ENCODE measurements at regions not wholly inside any gene's neighbourhood (a gene's known extent, or its start where the extent isn't known, plus 50 kb on each side); places are given as distances from the start of the nearest gene placed in this dataset.

- Histone ChIP-seq H3K4me3 (ENCODE audit: control extremely low read depth in 1 of 5, extremely low read depth in 1 of 5, insufficient read depth in 1 of 5, low read depth in 2 of 5, low read length in 4 of 5) (no peak overlapping the region), H3K9ac (ENCODE audit: low read length) (no peak overlapping the region), H2AFZ (ENCODE audit: insufficient read depth, low read depth, low read length, poor library complexity, severe bottlenecking) (no peak overlapping the region), H3K36me3 (replicated peaks in 1 of 2; ENCODE audit: control extremely low read depth in 1 of 2, control insufficient read depth in 1 of 2, extremely low read depth in 1 of 2, insufficient read depth in 2 of 2, low read length in 1 of 2) (no peaks in the 10 kb centered on the region), H3K4me1 (ENCODE audit: control insufficient read depth in 2 of 2, insufficient read depth in 2 of 2, low read length in 2 of 2) (no peaks in the 10 kb centered on the region), H3K4me2 (replicated peaks; ENCODE audit: low read depth, low read length, poor library complexity, severe bottlenecking) (no peak overlapping the region), H3K27ac (ENCODE audit: low read length in 2 of 2) (no peak overlapping the region), H3K9me3 (ENCODE audit: control extremely low read depth in 1 of 3, control insufficient read depth in 2 of 3, insufficient read depth in 1 of 3, low read length in 2 of 3) (peaks cover 0 to 7% (median 0%) of the 10 kb centered on the region in 3 donors), H3K79me2 (ENCODE audit: control insufficient read depth, insufficient read depth, low read length) (no peaks in the 10 kb centered on the region), H3K27me3 (replicated peaks in 1 of 4; ENCODE audit: control extremely low read depth in 1 of 4, control insufficient read depth in 3 of 4, insufficient read depth in 4 of 4, low read length in 3 of 4) (peaks cover 0 to 2% (median 0%) of the 10 kb centered on the region in 4 experiments), H4K20me1 (ENCODE audit: control insufficient read depth, insufficient read depth, low read length, poor library complexity, severe bottlenecking) (no peaks in the 10 kb centered on the region)
- Mint-ChIP-seq H3K4me3 (no peak overlapping the region), H3K4me1 (no peaks in the 10 kb centered on the region), H3K9me3 (ENCODE audit: insufficient read depth) (peaks cover 2% of the 10 kb centered on the region), H3K27me3 (peaks cover 9% of the 10 kb centered on the region), H3K27ac (no peak overlapping the region)
- TF ChIP-seq CTCF (IDR thresholded peaks at IDR 0.05) (no peak), EZH2 (IDR thresholded peaks at IDR 0.05; ENCODE audit: borderline replicate concordance, insufficient read depth, low read depth, low read length, poor library complexity, severe bottlenecking) (no peak)
- POLR2A ChIA-PET = no interaction called here
- intact Hi-C loops (cut with micrococcal nuclease) = no loop called here
- CTCF ChIA-PET = no interaction called here
- ATAC-seq (ENCODE audit: low read depth) (no peak), DNase-seq (no peak)
These were observed 212.3 kb upstream of the SFRP2 start for GRCh38 chr4:154001193-154001592.

GRCh38 chr4:153997516-153997915 lies 208.6 kb upstream of the SFRP2 start:
- CTCF ChIA-PET = no interaction called here
- no peak for ATAC-seq (ENCODE audit: low read depth)

More at GRCh38 chr4:153997516-153997915, 208.6 kb upstream of the SFRP2 start:
- no peaks in the 10 kb centered on the region for H3K4me1 ChIP-seq (ENCODE audit: control insufficient read depth in 2 of 2, insufficient read depth in 2 of 2, low read length in 2 of 2)
- TF ChIP-seq CTCF (IDR thresholded peaks at IDR 0.05) (no peak), EZH2 (IDR thresholded peaks at IDR 0.05; ENCODE audit: borderline replicate concordance, insufficient read depth, low read depth, low read length, poor library complexity, severe bottlenecking) (no peak)
- no peak overlapping the region for H3K4me3 ChIP-seq (ENCODE audit: control extremely low read depth in 1 of 5, extremely low read depth in 1 of 5, insufficient read depth in 1 of 5, low read depth in 2 of 5, low read length in 4 of 5)
- POLR2A ChIA-PET = no interaction called here
- H2AFZ ChIP-seq (ENCODE audit: insufficient read depth, low read depth, low read length, poor library complexity, severe bottlenecking) = no peak overlapping the region
- H3K27ac ChIP-seq (ENCODE audit: low read length in 2 of 2) = no peak overlapping the region
- no peak for DNase-seq
- H4K20me1 ChIP-seq (ENCODE audit: control insufficient read depth, insufficient read depth, low read length, poor library complexity, severe bottlenecking) = no peaks in the 10 kb centered on the region
- intact Hi-C loops (cut with micrococcal nuclease) = no loop called here
- Mint-ChIP-seq H3K27me3 (peaks cover 3% of the 10 kb centered on the region), H3K27ac (no peak overlapping the region), H3K4me3 (no peak overlapping the region), H3K4me1 (no peaks in the 10 kb centered on the region), H3K9me3 (ENCODE audit: insufficient read depth) (peaks cover 2% of the 10 kb centered on the region)
- no peak overlapping the region for H3K9ac ChIP-seq (ENCODE audit: low read length)
- no peak overlapping the region for H3K4me2 ChIP-seq (replicated peaks; ENCODE audit: low read depth, low read length, poor library complexity, severe bottlenecking)
- peaks cover 0 to 2% (median 0%) of the 10 kb centered on the region in 4 experiments for H3K27me3 ChIP-seq (replicated peaks in 1 of 4; ENCODE audit: control extremely low read depth in 1 of 4, control insufficient read depth in 3 of 4, insufficient read depth in 4 of 4, low read length in 3 of 4)
- H3K36me3 ChIP-seq (replicated peaks in 1 of 2; ENCODE audit: control extremely low read depth in 1 of 2, control insufficient read depth in 1 of 2, extremely low read depth in 1 of 2, insufficient read depth in 2 of 2, low read length in 1 of 2) = no peaks in the 10 kb centered on the region
- 71% methylated on average over 3 of the region's 4 CpGs for WGBS (ENCODE audit: insufficient coverage)
- no peaks in the 10 kb centered on the region for H3K79me2 ChIP-seq (ENCODE audit: control insufficient read depth, insufficient read depth, low read length)
- peaks cover 0 to 7% (median 0%) of the 10 kb centered on the region in 3 donors for H3K9me3 ChIP-seq (ENCODE audit: control extremely low read depth in 1 of 3, control insufficient read depth in 2 of 3, insufficient read depth in 1 of 3, low read length in 2 of 3)
